NCI-H2227 (cell line): ENCODE measurements at regions not wholly inside any gene's neighbourhood (a gene's known extent, or its start where the extent isn't known, plus 50 kb on each side); places are given as distances from the start of the nearest gene placed in this dataset.
A peak's percentile ranks its signal among the peaks of the same experiment; 100 is the strongest.
"Not testable (repeated sequence)": the region's sequence is repeated elsewhere in the genome, so short reads cannot be mapped to it uniquely, and the experiment has no call there.

Experiments
- DNase-seq: peaks from one replicate; lab custom pipeline; 2025; ENCODE audit not compliant: unreplicated experiment; lab: John Stamatoyannopoulos, UW

DNA sequence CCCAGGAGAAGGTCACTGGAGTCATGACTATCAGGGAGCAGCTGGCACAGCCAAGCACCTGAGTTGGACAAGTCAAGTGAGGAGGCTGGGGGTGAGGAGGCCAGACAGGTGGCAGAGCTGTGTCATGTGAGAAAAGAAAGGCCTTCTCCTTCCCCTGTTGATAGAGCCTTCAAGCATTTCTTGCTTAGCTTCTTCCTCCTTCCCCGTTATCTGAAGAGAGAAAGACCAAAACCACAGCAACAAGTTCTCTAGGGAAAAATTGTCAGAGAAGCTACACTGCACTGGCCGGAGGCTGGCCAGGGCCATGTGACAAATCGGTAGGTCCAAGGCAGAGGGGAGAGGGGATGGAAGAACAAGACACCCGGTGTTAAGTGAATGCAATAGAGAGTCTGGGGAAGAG, 202.1 kb upstream of the PRDM1 start:
- no peak for DNase-seq

DNA sequence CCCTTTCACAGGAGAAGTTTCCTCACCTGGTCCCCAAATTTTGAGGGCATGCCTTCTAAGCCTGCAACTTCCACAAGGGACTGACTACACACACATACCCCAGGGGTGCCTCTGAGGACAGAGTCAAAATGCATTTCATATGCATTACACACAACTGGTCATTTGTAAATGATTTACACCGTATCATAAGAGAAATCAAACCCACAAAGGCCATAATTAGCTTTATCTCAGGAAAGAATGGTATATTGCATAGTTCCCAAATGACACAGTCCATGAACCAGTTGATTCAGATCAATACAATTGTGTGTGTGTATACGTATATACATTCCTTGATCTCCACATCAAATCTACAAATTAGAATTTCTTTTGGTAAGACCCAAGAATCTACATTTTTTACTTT, 203.3 kb upstream of the PRDM1 start:
- DNase-seq: no peak

DNA sequence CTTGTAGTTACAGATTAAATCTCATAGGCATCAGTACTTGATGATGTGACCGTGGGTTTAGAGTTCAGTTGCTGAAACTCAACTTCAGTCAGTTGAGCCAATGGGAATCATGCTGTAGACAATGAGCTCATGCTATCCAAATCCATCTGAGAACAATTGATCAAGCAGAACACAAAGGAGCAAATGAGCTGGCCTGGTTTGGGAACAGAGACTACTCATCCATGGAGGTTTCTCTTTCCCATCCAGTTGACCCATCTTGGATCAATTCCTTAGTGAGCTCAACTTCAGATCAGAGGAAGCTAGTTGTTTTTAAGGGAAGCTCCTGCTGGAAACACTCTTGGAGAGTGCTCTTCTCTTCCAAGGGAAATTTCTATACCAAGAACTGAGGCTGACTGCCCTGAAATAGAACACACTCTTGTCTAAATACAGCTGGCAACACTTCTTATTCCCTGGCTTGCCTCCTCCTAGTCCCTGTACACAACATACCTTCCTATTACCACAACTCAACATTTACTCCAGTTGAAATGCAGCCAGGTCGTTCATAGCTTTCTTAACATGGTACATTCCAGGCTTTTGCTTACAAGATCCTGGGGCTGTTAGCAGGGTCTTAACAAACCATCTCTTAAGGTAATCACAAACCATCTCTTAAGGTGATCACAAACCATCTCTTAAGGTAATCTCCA, 203.9 kb upstream of the PRDM1 start:
- DNase-seq: no peak

DNA sequence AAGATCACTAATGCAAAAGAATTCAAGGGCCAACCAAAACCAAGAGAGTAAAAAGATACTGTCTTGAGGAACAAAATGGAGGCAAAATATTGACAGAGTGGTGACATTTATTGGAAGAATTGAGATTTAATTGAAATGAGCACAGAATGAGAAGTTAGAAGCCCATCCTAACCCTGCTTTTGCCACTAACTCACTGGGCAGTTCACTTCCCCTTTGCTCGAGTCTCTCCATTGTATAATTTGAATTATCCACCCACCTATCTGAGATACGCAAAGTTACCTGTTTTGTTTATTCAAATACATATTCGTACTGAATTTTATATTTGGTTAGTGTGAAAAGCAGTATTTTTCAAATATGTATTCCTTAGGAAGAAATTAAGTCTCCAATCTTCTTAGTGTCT, 204.5 kb upstream of the PRDM1 start:
- no peak for DNase-seq

DNA sequence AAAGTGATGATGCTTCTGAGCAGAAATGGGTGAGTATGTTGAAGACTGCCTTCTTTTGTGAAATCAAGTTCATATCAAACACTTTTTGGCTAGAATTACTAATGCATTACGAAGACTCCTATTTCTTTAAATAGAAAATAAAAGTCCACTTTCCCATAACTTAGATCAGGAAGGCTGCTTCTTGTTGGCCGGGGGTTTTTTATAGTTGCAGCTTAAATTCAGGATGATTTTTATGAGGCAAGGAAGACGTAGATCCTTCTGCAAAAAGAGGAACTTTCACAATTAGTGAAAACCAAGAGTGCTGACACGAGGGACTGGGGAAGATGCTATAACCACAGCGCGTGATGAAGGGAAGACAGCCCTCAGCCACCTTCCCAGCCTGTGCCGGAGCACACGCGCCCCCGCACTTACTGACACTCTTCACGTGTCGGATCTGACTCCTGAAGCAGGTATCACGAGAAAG, 206.1 kb upstream of the PRDM1 start:
- no peak for DNase-seq

DNA sequence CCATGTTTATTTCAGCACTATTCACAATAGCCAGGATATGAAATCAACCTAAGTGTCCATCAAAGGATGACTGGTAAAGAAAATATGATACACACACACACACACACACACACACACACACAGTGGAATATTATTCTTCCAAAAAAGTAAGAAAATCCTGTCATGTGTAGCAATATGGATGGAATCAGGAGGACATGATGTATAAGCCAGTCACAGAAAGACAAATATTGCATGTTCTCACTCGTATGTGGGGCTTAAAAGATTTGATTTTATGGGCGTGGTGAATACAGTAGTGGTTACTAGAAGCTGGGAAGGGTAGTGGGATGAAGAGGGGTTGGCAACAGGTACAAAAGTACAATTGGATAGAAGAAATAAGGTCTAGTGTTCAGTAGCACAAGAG, 207.0 kb upstream of the PRDM1 start:
- DNase-seq: no peak

DNA sequence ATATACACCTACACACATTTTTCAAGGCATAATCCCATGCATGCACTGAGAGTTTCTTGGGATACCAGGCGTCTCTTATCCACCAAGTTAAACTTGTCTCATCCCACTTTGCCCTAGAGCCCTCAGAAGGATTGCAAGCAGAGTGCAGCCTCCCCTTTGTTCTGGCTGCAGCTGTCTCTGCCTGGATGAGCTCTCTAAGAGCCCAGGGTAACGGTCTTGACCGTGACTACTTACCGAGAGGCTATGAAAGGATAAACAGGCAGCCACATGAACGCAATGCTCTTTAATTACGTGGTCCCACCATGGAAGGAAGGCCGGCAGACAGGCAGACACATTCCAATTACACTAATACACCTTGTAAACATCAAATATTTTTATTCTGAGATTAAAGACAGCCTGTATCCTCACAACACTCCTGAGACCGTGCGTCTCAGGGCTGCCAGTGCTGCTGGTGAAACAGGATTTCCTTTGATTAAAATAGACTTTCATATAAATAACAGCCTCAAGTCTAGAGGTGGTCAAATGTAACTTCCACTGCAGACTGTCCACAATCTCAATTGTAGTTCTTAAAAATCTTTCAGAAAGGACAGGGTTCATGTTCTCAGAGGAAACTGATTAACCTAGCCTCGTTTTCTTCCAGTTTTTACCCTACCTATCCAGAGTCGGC, 210.0 kb upstream of the PRDM1 start:
- peak; percentile 29 for DNase-seq

DNA sequence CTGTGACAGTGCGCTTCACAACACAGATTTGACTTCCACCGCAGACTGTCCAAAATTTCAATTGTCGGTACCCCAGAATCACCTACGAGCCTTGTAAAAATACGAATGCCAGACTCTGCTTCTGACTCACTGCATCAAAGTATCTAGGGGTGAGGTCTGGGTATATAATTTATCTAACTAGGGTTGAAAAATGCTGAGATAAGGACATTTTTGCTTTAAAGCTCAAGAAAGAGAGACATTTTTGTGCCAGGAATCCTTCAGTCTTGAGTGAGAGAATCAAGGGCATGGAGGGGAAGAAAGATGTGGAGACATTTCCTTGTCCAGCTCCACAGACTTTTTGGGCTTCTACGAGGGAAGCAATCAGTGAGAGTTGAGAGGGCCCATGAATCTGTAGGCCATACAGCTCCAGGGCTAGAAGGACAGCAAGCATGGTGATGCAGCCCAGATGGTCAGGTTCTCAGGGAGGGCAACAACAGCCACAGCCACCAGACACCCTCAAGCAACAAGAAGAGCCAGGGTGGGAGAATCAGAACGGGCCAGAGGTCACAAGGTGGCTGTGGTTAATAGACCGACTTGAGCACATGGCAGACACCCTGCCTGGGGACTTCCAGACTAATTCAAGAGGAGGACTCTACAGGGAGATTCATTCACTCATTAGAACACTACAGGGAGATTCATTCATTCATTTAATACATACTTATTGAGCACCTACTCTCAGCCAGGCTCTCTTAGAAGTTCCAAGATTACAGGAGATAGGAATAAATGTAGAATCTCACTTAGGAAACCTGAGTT, 211.1 kb upstream of the PRDM1 start:
- no peak for DNase-seq

DNA sequence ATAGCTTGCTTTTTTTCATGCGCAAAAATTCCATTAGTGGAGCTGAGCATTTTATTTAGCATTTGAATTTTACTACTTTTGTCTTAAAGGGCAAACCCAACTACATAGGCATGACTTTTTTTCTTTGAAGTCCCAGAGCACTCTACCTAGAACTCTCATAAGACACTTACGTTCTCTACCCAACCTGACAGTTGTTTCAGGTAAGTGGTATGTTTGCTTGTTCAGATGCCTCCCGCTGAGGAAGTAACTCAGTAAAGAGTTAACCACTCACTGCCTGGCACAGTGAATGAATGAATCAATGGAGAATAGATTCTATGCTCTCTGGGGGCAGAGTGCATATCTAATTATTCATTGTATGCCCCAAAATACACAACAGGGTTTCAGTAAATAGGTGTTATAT, 212.3 kb upstream of the PRDM1 start:
- no peak for DNase-seq

DNA sequence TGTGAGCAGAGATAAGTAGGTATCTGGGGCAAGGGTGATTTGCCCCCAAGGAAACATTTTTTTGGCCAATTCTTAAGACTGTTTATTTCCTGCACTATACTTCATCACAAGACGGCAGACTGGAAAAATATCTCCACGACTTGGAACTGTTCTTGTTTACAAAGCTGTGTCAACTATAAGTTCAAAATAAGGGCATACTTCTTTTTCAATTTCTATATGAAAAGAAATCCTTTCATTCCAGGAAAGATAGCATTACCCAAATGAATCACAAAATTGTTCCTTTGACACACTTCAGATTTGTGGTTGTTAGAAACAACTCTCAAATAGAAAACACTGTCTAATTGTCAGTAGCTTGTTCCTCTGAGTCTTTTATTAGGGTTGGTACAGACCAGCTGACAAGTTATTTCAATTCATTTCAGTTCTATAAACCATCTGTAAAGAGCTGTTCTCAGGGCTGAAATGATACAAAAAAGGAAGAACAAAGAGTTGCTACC, 212.9 kb upstream of the PRDM1 start:
- no peak for DNase-seq

DNA sequence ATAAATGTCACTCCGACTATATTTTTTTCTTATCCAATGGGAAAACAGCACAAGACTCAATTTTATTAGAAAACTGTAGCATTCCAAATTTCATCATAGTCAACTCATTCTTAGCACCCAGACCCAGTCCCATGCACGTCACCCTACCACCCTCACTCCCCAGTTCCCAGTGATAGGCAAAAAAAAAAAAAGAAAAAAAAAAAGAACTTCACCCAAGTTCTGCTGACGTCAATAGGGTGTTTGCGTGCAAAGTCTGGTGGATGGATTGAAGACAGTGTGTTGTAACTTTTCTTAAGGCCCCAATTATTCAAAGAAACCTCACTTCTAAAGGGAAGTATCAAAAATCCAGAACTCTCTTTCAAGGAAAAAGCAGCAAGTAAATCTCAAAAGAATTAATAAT, 213.9 kb upstream of the PRDM1 start:
- no peak for DNase-seq

DNA sequence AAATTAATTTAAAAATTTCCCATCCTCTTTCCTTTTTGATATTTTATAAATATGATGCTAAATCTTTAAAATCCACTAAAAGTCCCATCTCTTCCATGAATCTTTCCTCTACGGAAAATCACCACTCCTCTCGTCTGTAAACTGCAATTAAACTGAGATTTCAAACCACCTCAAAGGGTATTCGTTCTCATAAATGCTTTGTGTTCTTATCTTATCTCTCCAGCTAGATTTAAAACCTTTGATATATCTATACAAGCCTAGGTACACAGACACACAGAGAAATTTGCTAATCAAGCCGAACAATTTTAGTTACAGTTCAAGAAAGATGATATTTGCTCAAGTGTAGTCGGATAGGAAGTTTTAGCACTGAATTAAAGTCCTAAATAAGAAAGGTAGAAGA, 214.6 kb upstream of the PRDM1 start:
- DNase-seq: no peak

DNA sequence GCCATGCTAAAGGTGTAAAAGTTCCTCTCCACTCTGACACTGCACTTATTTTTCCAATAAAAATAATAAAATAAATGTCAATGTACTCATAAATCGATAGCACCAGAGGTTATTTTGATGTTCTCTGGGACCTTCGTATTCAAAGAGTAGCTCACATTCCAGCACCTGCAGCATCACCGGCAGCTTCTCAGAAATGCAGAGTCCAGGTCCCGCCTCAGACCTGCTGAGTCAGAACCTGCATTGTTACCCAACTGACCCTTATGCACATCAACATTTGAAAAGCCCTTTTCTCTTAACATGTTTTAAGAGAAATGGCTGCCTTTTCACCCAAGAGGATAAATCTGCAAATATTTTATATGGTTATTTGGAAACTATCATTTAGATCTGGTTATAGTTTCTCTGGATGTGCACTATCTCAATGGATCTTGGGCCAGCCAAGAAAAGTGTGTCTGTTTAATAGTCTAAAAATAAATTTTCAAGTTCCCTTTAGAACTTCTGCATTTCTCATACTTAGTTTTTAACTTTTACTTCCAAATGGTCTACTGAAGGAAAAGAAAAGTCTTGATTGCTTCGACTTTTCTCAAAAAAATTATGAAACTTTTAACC, 216.2 kb upstream of the PRDM1 start:
- no peak for DNase-seq

DNA sequence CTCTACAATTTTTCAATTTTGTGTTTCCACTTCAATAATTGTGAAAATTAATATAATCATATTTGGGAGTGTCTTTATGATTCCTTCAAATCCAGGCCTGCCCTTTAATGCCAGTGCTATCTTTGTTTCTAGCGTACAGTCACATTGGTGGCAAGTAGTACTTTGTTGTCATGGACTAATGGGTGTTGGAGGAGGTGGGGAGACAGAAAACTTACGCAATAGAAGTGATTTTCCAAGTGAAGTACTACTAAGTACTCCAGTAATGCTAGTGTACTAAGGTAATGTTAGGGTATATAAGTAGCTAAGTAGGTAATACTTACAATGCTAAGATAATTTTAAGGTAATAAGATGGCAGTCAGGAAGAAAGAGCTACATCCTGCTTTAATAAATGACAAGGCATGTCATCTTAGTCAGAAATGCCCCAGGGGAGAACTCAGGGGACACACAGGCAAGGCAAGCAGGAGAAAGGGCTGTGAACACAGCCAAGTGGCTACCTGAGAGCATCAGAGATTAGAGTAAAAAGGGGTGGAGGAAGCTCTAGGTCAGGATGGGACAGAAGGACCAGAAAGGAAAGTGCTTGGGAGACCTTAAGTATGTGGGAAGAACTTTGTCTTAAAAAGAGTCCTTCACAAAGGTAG, 217.2 kb upstream of the PRDM1 start:
- DNase-seq: no peak

DNA sequence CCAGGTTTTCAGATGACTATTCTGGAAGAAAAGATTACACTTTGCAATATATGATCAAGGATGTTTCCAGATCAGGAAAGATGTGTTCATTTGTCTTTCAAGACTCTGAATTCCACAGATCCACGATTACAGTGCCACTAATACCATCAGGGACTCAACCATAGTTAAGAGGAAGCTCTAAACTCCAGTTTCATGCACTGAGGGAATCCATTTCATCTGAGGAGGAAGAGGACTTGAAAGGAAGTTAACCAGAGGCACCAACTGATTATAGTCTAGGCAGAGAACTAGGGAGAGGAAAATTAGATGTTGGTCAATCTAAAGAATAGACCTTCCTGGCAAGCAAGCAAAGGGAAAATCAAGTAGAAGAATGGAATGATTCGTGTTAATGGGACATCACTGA, 218.3 kb upstream of the PRDM1 start:
- DNase-seq: no peak

DNA sequence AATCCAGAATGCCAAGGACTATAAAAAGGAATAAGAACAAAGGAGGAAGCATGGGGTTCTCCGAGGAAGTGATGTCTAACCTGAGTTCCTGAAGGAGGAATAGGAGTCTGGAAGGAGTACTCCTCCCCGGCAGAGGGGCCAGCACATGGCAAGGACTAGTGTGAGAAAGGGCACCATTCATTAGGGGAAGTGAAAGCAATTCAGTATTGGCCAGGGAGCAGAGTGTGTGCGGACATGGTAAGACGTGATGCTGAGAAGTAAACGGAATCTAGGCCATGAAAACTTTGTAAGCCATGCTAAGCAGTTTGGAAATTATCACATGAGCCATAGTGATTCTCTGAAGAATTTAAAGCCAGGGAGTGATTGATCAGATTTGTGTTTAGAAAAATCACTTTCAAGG, 218.9 kb upstream of the PRDM1 start:
- DNase-seq: no peak

DNA sequence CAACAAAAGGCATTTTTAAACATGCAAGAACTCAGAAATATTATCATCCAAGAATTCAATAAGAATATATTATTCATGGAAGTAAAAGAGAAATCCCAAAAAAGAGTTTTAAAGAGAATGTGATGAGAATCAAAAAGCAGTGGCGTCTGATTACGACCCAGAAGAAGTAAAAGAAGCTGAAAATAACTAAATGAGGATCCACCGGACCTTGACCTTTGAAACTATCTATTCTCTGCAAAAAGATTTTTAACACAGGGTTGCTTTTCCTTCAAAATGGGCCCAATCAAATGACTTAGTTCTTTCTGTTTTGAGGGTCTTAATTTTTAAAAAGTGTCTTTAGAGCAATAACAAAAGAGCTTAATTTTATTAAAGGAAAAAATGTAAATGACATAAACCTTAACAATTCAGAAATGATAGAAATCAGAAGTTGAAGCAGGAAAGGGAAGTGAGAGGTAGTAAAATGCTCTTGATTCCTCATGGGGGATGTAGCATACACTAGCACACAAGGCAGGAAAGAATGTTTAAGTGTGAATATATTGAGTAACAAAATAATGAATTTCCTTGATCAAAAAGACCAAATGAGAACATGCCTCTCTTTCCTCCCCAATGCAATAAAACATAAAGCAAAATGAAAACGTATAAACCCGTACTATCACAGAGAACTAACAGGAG, 223.1 kb upstream of the PRDM1 start:
- no peak for DNase-seq

DNA sequence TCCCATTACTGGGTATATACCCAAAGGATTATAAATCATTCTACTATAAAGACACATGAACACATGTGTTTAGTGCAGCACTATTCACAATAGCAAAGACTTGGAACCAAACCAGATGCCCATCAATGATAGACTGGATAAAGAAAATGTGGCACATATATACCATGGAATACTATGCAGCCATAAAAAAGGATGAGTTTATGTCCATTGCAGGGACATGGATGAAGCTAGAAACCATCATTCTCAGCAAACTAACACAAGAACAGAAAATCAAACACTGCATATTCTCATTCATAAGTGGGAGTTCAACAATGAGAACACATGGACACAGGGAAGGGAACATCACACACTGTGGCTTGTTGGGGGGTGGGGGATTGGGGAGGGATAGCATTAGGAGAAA, 225.2 kb upstream of the PRDM1 start:
- not testable (repeated sequence) for DNase-seq

DNA sequence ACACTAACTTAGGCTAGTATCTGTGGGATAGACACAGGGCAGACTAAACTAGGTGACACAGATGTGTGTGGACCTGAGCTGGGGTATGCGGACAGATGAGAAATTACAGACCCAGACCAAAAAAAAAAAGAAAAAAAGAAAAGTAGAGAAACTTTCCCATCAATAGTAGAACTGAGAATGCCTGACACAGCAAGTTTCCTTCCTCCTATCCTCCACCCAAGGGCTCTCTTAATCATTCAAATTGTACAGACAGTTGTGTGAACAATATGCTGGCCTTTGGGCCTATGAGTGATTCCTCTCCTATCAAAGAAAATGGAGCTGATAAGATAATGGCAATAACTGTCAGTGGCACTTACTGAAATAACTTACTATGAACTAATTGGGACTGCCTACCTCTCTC, 226.7 kb upstream of the PRDM1 start:
- DNase-seq: no peak

DNA sequence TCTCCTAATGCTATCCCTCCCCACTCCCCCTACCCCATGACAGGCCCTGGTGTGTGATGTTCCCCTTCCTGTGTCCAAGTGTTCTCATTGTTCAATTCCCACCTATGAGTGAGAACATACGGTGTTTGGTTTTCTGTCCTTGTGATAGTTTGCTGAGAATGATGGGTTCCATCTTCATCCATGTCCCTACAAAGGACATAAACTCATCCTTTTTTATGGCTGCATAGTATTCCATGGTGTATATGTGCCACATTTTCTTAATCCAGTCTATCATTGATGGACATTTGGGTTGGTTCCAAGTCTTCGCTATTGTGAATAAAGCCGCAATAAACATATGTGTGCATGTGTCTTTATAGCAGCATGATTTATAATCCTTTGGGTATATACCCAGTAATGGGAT, 227.5 kb upstream of the PRDM1 start:
- DNase-seq: not testable (repeated sequence)

DNA sequence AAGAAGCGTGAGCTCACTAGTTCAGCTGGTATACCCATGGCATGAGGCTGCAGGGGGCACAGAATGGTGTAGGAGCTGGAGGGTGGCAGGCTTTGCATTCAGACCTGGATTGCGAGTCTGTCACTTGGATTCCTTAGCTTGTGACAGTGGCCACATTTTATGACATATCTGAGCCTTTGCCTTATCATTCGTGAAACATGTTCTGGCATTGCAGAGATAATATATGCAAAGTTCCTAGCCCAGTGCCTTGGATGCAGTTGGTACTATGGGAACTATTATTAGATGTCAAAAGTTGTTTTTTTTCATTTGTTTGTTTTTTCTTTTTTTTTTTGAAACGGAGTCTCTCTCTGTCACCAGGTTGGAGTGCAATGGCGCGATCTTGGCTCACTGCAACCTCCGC, 230.7 kb upstream of the PRDM1 start:
- no peak for DNase-seq
